ENCODE measurements at regions not wholly inside any gene's neighbourhood (a gene's known extent, or its start where the extent isn't known, plus 50 kb on each side); places are given as distances from the start of the nearest gene placed in this dataset.

GRCh38 chr5:89437450-89438435 lies 554.8 kb upstream of the MEF2C start:
- TF ChIP-seq CTCF (IDR thresholded peaks at IDR 0.05) (no peak), POLR2A (IDR thresholded peaks at IDR 0.05) (no peak)
